IMR-90 (cell line): ENCODE measurements at regions not wholly inside any gene's neighbourhood (a gene's known extent, or its start where the extent isn't known, plus 50 kb on each side); places are given as distances from the start of the nearest gene placed in this dataset.
A peak's percentile ranks its signal among the peaks of the same experiment; 100 is the strongest.

Source experiments
- ATAC-seq: fragments of 200-7000 bp; cut with Tn5 transposase; 2 replicates; pipeline ENCODE4 v1.9.1; 2020; ENCODE audit warnings: low read depth, mild to moderate bottlenecking, moderate library complexity
- BruUV-seq: library from RNA; stranded (reverse); fragments of 400-500 nt; replicated peaks from 2 replicates; lab custom pipeline; 2021; lab: Mats Ljungman, UMichigan
- CTCF ChIA-PET: fragments of 300-600 bp; formaldehyde crosslinking; extraction: SDS; loops from one replicate; lab custom pipeline; 2021; ENCODE audit warnings: antibody characterized with exemption; lab: Yijun Ruan, JAX
- POLR2A ChIA-PET: fragments of 300-600 bp; sonication (Branson Sonifier 250); formaldehyde crosslinking; loops from one replicate; lab custom pipeline; 2022; ENCODE audit warnings: antibody characterized with exemption; ENCODE audit not compliant: unreplicated experiment; lab: Charles Lee
- DNase-seq: peaks from one replicate; pipeline ENCODE4 v3.0.0; 2013
- H2AFZ ChIP-seq: replicated peaks from 2 replicates; pipeline ENCODE3; 2013; ENCODE audit warnings: low read length, mild to moderate bottlenecking; ENCODE audit not compliant: poor library complexity
- H2AK5ac ChIP-seq: 2 replicates; pipeline ENCODE4 v1.6.1; 2013; ENCODE audit warnings: low read depth, low read length, inconsistent platforms
- H2AK9ac ChIP-seq: replicated peaks from 2 replicates; pipeline ENCODE3; 2013; ENCODE audit warnings: mild to moderate bottlenecking, low read depth, low read length, moderate library complexity; ENCODE audit not compliant: poor library complexity
- H2BK120ac ChIP-seq: 2 replicates; pipeline ENCODE4 v1.6.1; 2013; ENCODE audit warnings: low read depth, low read length, inconsistent platforms
- H2BK15ac ChIP-seq: 3 replicates; pipeline ENCODE4 v1.6.1; 2013; ENCODE audit warnings: low read depth, low read length, inconsistent platforms
- H2BK20ac ChIP-seq: 2 replicates; pipeline ENCODE4 v1.6.1; 2013; ENCODE audit warnings: low read depth, mild to moderate bottlenecking, inconsistent platforms, low read length, moderate library complexity
- H2BK5ac ChIP-seq: 2 replicates; pipeline ENCODE4 v1.6.1; 2013; ENCODE audit warnings: mild to moderate bottlenecking, low read depth, low read length, inconsistent platforms; ENCODE audit not compliant: poor library complexity, severe bottlenecking
- H3K14ac ChIP-seq: replicated peaks from 2 replicates; pipeline ENCODE4 v1.6.1; 2013; ENCODE audit warnings: low read depth, low read length, inconsistent platforms
- H3K18ac ChIP-seq: 2 replicates; pipeline ENCODE4 v1.6.1; 2013; ENCODE audit warnings: low read depth, low read length, control low read depth
- H3K23ac ChIP-seq: 2 replicates; pipeline ENCODE4 v1.6.1; 2013; ENCODE audit warnings: low read depth, low read length, inconsistent platforms
- H3K27ac ChIP-seq: 2 replicates; pipeline ENCODE4 v1.5.1; 2013; ENCODE audit warnings: mild to moderate bottlenecking, control low read depth, low read length; ENCODE audit not compliant: insufficient read depth
- H3K27me3 ChIP-seq: 2 replicates; pipeline ENCODE4 v1.6.1; 2013; ENCODE audit warnings: low read length; ENCODE audit not compliant: control insufficient read depth, insufficient read depth
- H3K36me3 ChIP-seq: 2 replicates; pipeline ENCODE4 v1.6.1; 2013; ENCODE audit warnings: low read length, mixed read lengths; ENCODE audit not compliant: control insufficient read depth, insufficient read depth
- H3K4ac ChIP-seq: 2 replicates; pipeline ENCODE4 v1.6.1; 2013; ENCODE audit warnings: low read depth, low read length, inconsistent platforms
- H3K4me1 ChIP-seq: 2 replicates; pipeline ENCODE4 v1.6.1; 2013; ENCODE audit warnings: low read length, mixed read lengths; ENCODE audit not compliant: control insufficient read depth, insufficient read depth
- H3K4me2 ChIP-seq: 2 replicates; pipeline ENCODE4 v1.6.1; 2013; ENCODE audit warnings: low read depth, mild to moderate bottlenecking, control low read depth, low read length, moderate library complexity
- H3K4me3 ChIP-seq: 2 replicates; pipeline ENCODE4 v1.5.1; 2013; ENCODE audit warnings: low read depth, mild to moderate bottlenecking, control low read depth, low read length, moderate library complexity; ENCODE audit not compliant: insufficient read depth
- H3K56ac ChIP-seq: 2 replicates; pipeline ENCODE4 v1.6.1; 2013; ENCODE audit warnings: low read length, inconsistent platforms; ENCODE audit not compliant: insufficient read depth; ENCODE audit errors: extremely low read depth
- H3K79me1 ChIP-seq, 2 experiments: 2 replicates each; pipeline ENCODE4 v1.6.1; 2013; ENCODE audit warnings: low read length in 2 of 2, inconsistent platforms in 1 of 2, low read depth in 1 of 2
- H3K9ac ChIP-seq: 2 replicates; pipeline ENCODE4 v1.6.1; 2013; ENCODE audit warnings: low read depth, low read length, control low read depth
- H3K9me1 ChIP-seq: 2 replicates; pipeline ENCODE4 v1.6.1; 2013; ENCODE audit warnings: low read length, inconsistent platforms; ENCODE audit not compliant: insufficient read depth
- H3K9me3 ChIP-seq: 2 replicates; pipeline ENCODE4 v1.6.1; 2013; ENCODE audit warnings: low read length; ENCODE audit not compliant: control insufficient read depth, insufficient read depth
- H4K20me1 ChIP-seq: 2 replicates; pipeline ENCODE4 v1.6.1; 2013; ENCODE audit warnings: low read length, inconsistent platforms; ENCODE audit not compliant: insufficient read depth
- H4K5ac ChIP-seq: 2 replicates; pipeline ENCODE4 v1.6.1; 2013; ENCODE audit warnings: mild to moderate bottlenecking, low read depth, low read length, control low read depth
- H4K8ac ChIP-seq, 2 experiments: 2 replicates each; pipeline ENCODE4 v1.6.1; 2013; ENCODE audit warnings: low read depth in 2 of 2, low read length in 2 of 2, control low read depth in 1 of 2, inconsistent platforms in 1 of 2
- H4K91ac ChIP-seq: 2 replicates; pipeline ENCODE4 v1.6.1; 2013; ENCODE audit warnings: low read depth, low read length, inconsistent platforms; ENCODE audit not compliant: insufficient read depth
- BHLHE40 ChIP-seq: fragments of 150-350 bp; IDR thresholded peaks from 2 replicates; pipeline ENCODE4 v1.6.1; 2016; ENCODE audit warnings: mild to moderate bottlenecking, low read depth, low read length
- CEBPB ChIP-seq: IDR thresholded peaks from 2 replicates; pipeline ENCODE4 v1.6.1; 2012; ENCODE audit warnings: low read depth, low read length, improper control_type of control experiment
- CHD1 ChIP-seq: IDR thresholded peaks from 2 replicates; pipeline ENCODE4 v1.6.1; 2012; ENCODE audit warnings: low read depth, low read length, improper control_type of control experiment
- ELK1 ChIP-seq: fragments of 150-350 bp; IDR thresholded peaks from 2 replicates; pipeline ENCODE4 v1.6.1; 2016; ENCODE audit warnings: low read depth, mild to moderate bottlenecking, low read length, moderate library complexity, borderline replicate concordance
- FOS ChIP-seq: fragments of 150-350 bp; IDR thresholded peaks from 2 replicates; pipeline ENCODE4 v1.6.1; 2016; ENCODE audit warnings: low read depth, low read length
- MAFK ChIP-seq: IDR thresholded peaks from 2 replicates; pipeline ENCODE4 v1.6.1; 2012; ENCODE audit warnings: low read depth, low read length, improper control_type of control experiment
- MXI1 ChIP-seq: IDR thresholded peaks from 2 replicates; pipeline ENCODE4 v1.6.1; 2012; ENCODE audit warnings: low read depth, mild to moderate bottlenecking, low read length, moderate library complexity, borderline replicate concordance
- NFE2L2 ChIP-seq: fragments of 150-350 bp; IDR thresholded peaks from 2 replicates; pipeline ENCODE4 v1.6.1; 2016; ENCODE audit warnings: low read depth, mild to moderate bottlenecking, low read length
- POLR2A ChIP-seq: IDR thresholded peaks from 2 replicates; pipeline ENCODE4 v1.6.1; 2012; ENCODE audit warnings: mild to moderate bottlenecking, low read depth, low read length
- RAD21 ChIP-seq: IDR thresholded peaks from 2 replicates; pipeline ENCODE4 v1.6.1; 2012; ENCODE audit warnings: low read length, improper control_type of control experiment
- RCOR1 ChIP-seq: IDR thresholded peaks from 2 replicates; pipeline ENCODE4 v1.6.1; 2012; ENCODE audit warnings: mild to moderate bottlenecking, low read length, improper control_type of control experiment; ENCODE audit not compliant: insufficient replicate concordance
- RFX5 ChIP-seq: IDR thresholded peaks from 2 replicates; pipeline ENCODE4 v1.8.0; 2012; ENCODE audit warnings: low read depth, mild to moderate bottlenecking, low read length, moderate library complexity
- SMC3 ChIP-seq: fragments of 150-350 bp; IDR thresholded peaks from 2 replicates; pipeline ENCODE4 v1.6.1; 2016; ENCODE audit warnings: low read depth, mild to moderate bottlenecking, antibody characterized with exemption, low read length, moderate library complexity
- WGBS, 2 experiments: methylation state at CpG; one replicate each; pipeline versions ENCODE4 v1.1.5 to v1.1.7; 2013; ENCODE audit warnings: missing lambda C conversion rate in 2 of 2; ENCODE audit not compliant: insufficient read length in 1 of 2; ENCODE audit errors: extremely low coverage in 2 of 2; 5-methylcytosine and 5-hydroxymethylcytosine counted together
- dilution Hi-C: fragments of 300-500 bp; cut with HindIII; formaldehyde crosslinking; loops from one replicate; pipeline ENCODE4 v1.14.3; 2018; ENCODE audit warnings: low sequenced_read_pairs; ENCODE audit not compliant: unreplicated experiment
- in situ Hi-C: fragments of 300-500 bp; cut with MboI; formaldehyde crosslinking; loops from 3 replicates; pipeline ENCODE4 v1.14.3; 2019; ENCODE audit warnings: low sequenced_read_pairs, inconsistent platforms, mixed read lengths
- intact Hi-C: fragments of 100-400 bp; cut with micrococcal nuclease; formaldehyde crosslinking; loops from 2 replicates; pipeline ENCODE4 v1.10.0; 2022
- TF ChIP-seq, protein P1 (sequence below): fragments of 150-350 bp; IDR thresholded peaks from 2 replicates; pipeline ENCODE4 v1.6.1; 2017; ENCODE audit warnings: mild to moderate bottlenecking, antibody characterized with exemption, low read length, low read depth
- TF ChIP-seq, protein P2 (sequence below): conservative IDR thresholded peaks from 2 replicates; pipeline ENCODE4 v1.5.1; 2012; ENCODE audit warnings: mild to moderate bottlenecking, low read depth, low read length, improper control_type of control experiment

- peak; percentile 63 for DNase-seq
- Histone ChIP-seq H4K8ac (no peak overlapping the region), H3K4ac (no peak overlapping the region), H4K91ac (no peak overlapping the region), H2AK5ac (no peak overlapping the region), H3K27ac (no peak overlapping the region), H3K27me3 (no peaks in the 10 kb centered on the region), H3K9me3 (no peaks in the 10 kb centered on the region), H2AFZ (no peak overlapping the region), H3K18ac (no peak overlapping the region), H3K56ac (no peak overlapping the region), H2BK15ac (no peak overlapping the region), H3K9ac (no peak overlapping the region), H3K36me3 (no peaks in the 10 kb centered on the region), H2AK9ac (no peak overlapping the region), H3K23ac (no peak overlapping the region), H2BK20ac (no peak overlapping the region), H2BK120ac (no peak overlapping the region), H4K5ac (no peak overlapping the region), H3K79me1 (no peaks in the 10 kb centered on the region), H3K9me1 (no peaks in the 10 kb centered on the region), H3K4me1 (no peaks in the 10 kb centered on the region), H3K4me2 (no peak overlapping the region), H3K14ac (no peak overlapping the region), H4K20me1 (no peaks in the 10 kb centered on the region), H3K4me3 (no peak overlapping the region), H2BK5ac (no peak overlapping the region)
- dilution Hi-C loops = no loop called here
- TF ChIP-seq SMC3 (no peak), ELK1 (no peak), POLR2A (no peak), BHLHE40 (no peak), MXI1 (no peak), RFX5 (no peak), RAD21 (no peak), FOS (no peak), MAFK (no peak), CHD1 (no peak), RCOR1 (no peak), NFE2L2 (no peak), CEBPB (no peak)
- TF ChIP-seq, protein P1, sequence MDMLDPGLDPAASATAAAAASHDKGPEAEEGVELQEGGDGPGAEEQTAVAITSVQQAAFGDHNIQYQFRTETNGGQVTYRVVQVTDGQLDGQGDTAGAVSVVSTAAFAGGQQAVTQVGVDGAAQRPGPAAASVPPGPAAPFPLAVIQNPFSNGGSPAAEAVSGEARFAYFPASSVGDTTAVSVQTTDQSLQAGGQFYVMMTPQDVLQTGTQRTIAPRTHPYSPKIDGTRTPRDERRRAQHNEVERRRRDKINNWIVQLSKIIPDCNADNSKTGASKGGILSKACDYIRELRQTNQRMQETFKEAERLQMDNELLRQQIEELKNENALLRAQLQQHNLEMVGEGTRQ = no peak
- TF ChIP-seq, protein P2, sequence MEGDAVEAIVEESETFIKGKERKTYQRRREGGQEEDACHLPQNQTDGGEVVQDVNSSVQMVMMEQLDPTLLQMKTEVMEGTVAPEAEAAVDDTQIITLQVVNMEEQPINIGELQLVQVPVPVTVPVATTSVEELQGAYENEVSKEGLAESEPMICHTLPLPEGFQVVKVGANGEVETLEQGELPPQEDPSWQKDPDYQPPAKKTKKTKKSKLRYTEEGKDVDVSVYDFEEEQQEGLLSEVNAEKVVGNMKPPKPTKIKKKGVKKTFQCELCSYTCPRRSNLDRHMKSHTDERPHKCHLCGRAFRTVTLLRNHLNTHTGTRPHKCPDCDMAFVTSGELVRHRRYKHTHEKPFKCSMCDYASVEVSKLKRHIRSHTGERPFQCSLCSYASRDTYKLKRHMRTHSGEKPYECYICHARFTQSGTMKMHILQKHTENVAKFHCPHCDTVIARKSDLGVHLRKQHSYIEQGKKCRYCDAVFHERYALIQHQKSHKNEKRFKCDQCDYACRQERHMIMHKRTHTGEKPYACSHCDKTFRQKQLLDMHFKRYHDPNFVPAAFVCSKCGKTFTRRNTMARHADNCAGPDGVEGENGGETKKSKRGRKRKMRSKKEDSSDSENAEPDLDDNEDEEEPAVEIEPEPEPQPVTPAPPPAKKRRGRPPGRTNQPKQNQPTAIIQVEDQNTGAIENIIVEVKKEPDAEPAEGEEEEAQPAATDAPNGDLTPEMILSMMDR = no peak
- in situ Hi-C loops = no loop called here
- ATAC-seq = no peak
- ChIA-PET POLR2A (no interaction called here), CTCF (interaction anchor here (0.6 kb wide), 2 partner anchors 21 to 1472 kb away, joined by 3 to 6 read pairs; no protein-coding TSS in a partner anchor)
- WGBS, 2 experiments = no CpG with 5 or more reads among the region's 1 CpG
- BruUV-seq = no TSS peak
- intact Hi-C loops = no loop called here
These were observed 700.1 kb downstream of the KCNT2 start for GRCh38 chr1:195908121-195908520.
